Tibial nerve (tissue), 4 donors: ENCODE measurements at regions not wholly inside any gene's neighbourhood (a gene's known extent, or its start where the extent isn't known, plus 50 kb on each side); places are given as distances from the start of the nearest gene placed in this dataset.

Experiments used
- EP300 ChIP-seq, 2 donors: sonication (generic); formaldehyde crosslinking; IDR thresholded peaks; one replicate each; pipeline ENCODE4 v1.6.1; 2017; ENCODE audit warnings: antibody characterized with exemption in 2 of 2, mild to moderate bottlenecking in 1 of 2
- TF ChIP-seq, protein P1 (sequence below), 5 experiments: fragments of 200-600 bp in 3 of 5; fragments of 450-650 bp in 2 of 5; sonication (generic) in 3 of 5; IDR thresholded peaks; one replicate each; pipeline ENCODE4 v1.5.1; 2016 to 2019; ENCODE audit warnings: antibody characterized with exemption in 5 of 5, mild to moderate bottlenecking in 3 of 5, moderate library complexity in 2 of 5

- TF ChIP-seq, protein P1, sequence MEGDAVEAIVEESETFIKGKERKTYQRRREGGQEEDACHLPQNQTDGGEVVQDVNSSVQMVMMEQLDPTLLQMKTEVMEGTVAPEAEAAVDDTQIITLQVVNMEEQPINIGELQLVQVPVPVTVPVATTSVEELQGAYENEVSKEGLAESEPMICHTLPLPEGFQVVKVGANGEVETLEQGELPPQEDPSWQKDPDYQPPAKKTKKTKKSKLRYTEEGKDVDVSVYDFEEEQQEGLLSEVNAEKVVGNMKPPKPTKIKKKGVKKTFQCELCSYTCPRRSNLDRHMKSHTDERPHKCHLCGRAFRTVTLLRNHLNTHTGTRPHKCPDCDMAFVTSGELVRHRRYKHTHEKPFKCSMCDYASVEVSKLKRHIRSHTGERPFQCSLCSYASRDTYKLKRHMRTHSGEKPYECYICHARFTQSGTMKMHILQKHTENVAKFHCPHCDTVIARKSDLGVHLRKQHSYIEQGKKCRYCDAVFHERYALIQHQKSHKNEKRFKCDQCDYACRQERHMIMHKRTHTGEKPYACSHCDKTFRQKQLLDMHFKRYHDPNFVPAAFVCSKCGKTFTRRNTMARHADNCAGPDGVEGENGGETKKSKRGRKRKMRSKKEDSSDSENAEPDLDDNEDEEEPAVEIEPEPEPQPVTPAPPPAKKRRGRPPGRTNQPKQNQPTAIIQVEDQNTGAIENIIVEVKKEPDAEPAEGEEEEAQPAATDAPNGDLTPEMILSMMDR (IDR thresholded peaks at IDR 0.05), result no peak
- TF ChIP-seq EP300 (IDR thresholded peaks at IDR 0.05), result no peak
Measured at GRCh38 chr4:104859601-104860237, 287.0 kb upstream of the TET2 start.
